ENCODE measurements at regions not wholly inside any gene's neighbourhood (a gene's known extent, or its start where the extent isn't known, plus 50 kb on each side); places are given as distances from the start of the nearest gene placed in this dataset.

- Histone ChIP-seq H2AFZ (ENCODE audit: low read length) (no peak overlapping the region), H3K4me3 (replicated peaks in 1 of 3; ENCODE audit: insufficient read depth in 1 of 3, low read depth in 2 of 3, low read length in 3 of 3) (no peak overlapping the region), H4K20me1 (ENCODE audit: insufficient read depth, low read length) (no peaks in the 10 kb centered on the region), H3K9ac (ENCODE audit: insufficient read depth, low read depth, low read length) (no peak overlapping the region), H3K27ac (ENCODE audit: extremely low read length, insufficient read depth, low read length) (no peak overlapping the region), H3K4me1 (ENCODE audit: insufficient read depth, low read length) (no peaks in the 10 kb centered on the region), H3K27me3 (ENCODE audit: control insufficient read depth in 1 of 2, insufficient read depth in 2 of 2, low read length in 2 of 2) (no peaks in the 10 kb centered on the region), H3K79me2 (ENCODE audit: insufficient read depth, low read length) (no peaks in the 10 kb centered on the region), H3K4me2 (ENCODE audit: low read depth, low read length) (no peak overlapping the region), H3K9me3 (ENCODE audit: low read length) (no peaks in the 10 kb centered on the region), H3K36me3 (replicated peaks in 1 of 2; ENCODE audit: control insufficient read depth in 1 of 2, insufficient read depth in 2 of 2, low read length in 2 of 2) (no peaks in the 10 kb centered on the region)
- TF ChIP-seq EP300 (IDR thresholded peaks at IDR 0.05; ENCODE audit: low read depth in 2 of 2, low read length in 2 of 2) (no peak), EP300 (CRISPR knock-in tag; IDR thresholded peaks at IDR 0.05; ENCODE audit: borderline replicate concordance) (no peak), CC2D1A (CRISPR knock-in tag; IDR thresholded peaks at IDR 0.05) (no peak)
- no TSS peak for BruUV-seq (replicated peaks)
- intact Hi-C loops (cut with micrococcal nuclease; ENCODE audit: unreplicated experiment): no loop called here
- in situ Hi-C loops (cut with HindIII; ENCODE audit: extremely low pct_ligation_motif_present, low pct_unique_long_range_greater_than_20kb): no loop called here
- WGBS (ENCODE audit: low lambda C conversion rate): 2% methylated on average over 4 of the region's 4 CpGs
- DNase-seq (ENCODE audit: low spot score): no peak
- ATAC-seq: no peak
- ChIA-PET CTCF (ENCODE audit: low intra/inter-chr PET ratio, low total read pairs) (no interaction called here), POLR2A (no interaction called here)
- FAIRE-seq: no peak
Observed at GRCh38 chr6:51336185-51336584, 517.5 kb downstream of the TFAP2B start.

GRCh38 chr6:51337277-51337676 is 518.6 kb downstream of the TFAP2B start:
- Histone ChIP-seq H3K27me3 (ENCODE audit: control insufficient read depth in 1 of 2, insufficient read depth in 2 of 2, low read length in 2 of 2) (no peaks in the 10 kb centered on the region), H3K27ac (ENCODE audit: extremely low read length, insufficient read depth, low read length) (no peak overlapping the region), H3K79me2 (ENCODE audit: insufficient read depth, low read length) (no peaks in the 10 kb centered on the region), H3K4me1 (ENCODE audit: insufficient read depth, low read length) (no peaks in the 10 kb centered on the region), H3K9me3 (ENCODE audit: low read length) (no peaks in the 10 kb centered on the region), H3K4me2 (ENCODE audit: low read depth, low read length) (no peak overlapping the region), H3K9ac (ENCODE audit: insufficient read depth, low read depth, low read length) (no peak overlapping the region), H2AFZ (ENCODE audit: low read length) (no peak overlapping the region), H4K20me1 (ENCODE audit: insufficient read depth, low read length) (no peaks in the 10 kb centered on the region), H3K4me3 (replicated peaks in 1 of 3; ENCODE audit: insufficient read depth in 1 of 3, low read depth in 2 of 3, low read length in 3 of 3) (no peak overlapping the region), H3K36me3 (replicated peaks in 1 of 2; ENCODE audit: control insufficient read depth in 1 of 2, insufficient read depth in 2 of 2, low read length in 2 of 2) (no peaks in the 10 kb centered on the region)
- BruUV-seq (replicated peaks): no TSS peak
- WGBS (ENCODE audit: low lambda C conversion rate): 2% methylated on average over 3 of the region's 3 CpGs
- intact Hi-C loops (cut with micrococcal nuclease; ENCODE audit: unreplicated experiment): no loop called here
- CTCF ChIA-PET (ENCODE audit: low intra/inter-chr PET ratio, low total read pairs): no interaction called here
- FAIRE-seq (no peak), DNase-seq (ENCODE audit: low spot score) (no peak), ATAC-seq (no peak)
- POLR2A ChIA-PET: no interaction called here
- in situ Hi-C loops (cut with HindIII; ENCODE audit: extremely low pct_ligation_motif_present, low pct_unique_long_range_greater_than_20kb): no loop called here
- TF ChIP-seq ZZZ3 (CRISPR knock-in tag; IDR thresholded peaks at IDR 0.05; ENCODE audit: borderline replicate concordance) (no peak), HOMEZ (CRISPR knock-in tag; IDR thresholded peaks at IDR 0.05; ENCODE audit: low read depth) (no peak), RERE (CRISPR knock-in tag; IDR thresholded peaks at IDR 0.05; ENCODE audit: low read depth) (no peak), ZNF143 (CRISPR knock-in tag; IDR thresholded peaks at IDR 0.05) (no peak), CBX2 (IDR thresholded peaks at IDR 0.05; ENCODE audit: low read depth, low read length) (no peak), CBX2 (CRISPR knock-in tag; IDR thresholded peaks at IDR 0.05; ENCODE audit: low read depth) (no peak), CHCHD3 (CRISPR knock-in tag; IDR thresholded peaks at IDR 0.05) (no peak), TEAD2 (CRISPR knock-in tag; IDR thresholded peaks at IDR 0.05) (no peak), TRIM24 (CRISPR knock-in tag; IDR thresholded peaks at IDR 0.05) (no peak)
